HG02642 (cell line): ENCODE measurements at regions not wholly inside any gene's neighbourhood (a gene's known extent, or its start where the extent isn't known, plus 50 kb on each side); places are given as distances from the start of the nearest gene placed in this dataset.

Experiments used
- ATAC-seq: cut with Tn5 transposase; IDR thresholded peaks from one replicate; pipeline ENCODE4 v1.9.1; 2021; ENCODE audit warnings: mild to moderate bottlenecking; ENCODE audit not compliant: unreplicated experiment, poor library complexity

DNA sequence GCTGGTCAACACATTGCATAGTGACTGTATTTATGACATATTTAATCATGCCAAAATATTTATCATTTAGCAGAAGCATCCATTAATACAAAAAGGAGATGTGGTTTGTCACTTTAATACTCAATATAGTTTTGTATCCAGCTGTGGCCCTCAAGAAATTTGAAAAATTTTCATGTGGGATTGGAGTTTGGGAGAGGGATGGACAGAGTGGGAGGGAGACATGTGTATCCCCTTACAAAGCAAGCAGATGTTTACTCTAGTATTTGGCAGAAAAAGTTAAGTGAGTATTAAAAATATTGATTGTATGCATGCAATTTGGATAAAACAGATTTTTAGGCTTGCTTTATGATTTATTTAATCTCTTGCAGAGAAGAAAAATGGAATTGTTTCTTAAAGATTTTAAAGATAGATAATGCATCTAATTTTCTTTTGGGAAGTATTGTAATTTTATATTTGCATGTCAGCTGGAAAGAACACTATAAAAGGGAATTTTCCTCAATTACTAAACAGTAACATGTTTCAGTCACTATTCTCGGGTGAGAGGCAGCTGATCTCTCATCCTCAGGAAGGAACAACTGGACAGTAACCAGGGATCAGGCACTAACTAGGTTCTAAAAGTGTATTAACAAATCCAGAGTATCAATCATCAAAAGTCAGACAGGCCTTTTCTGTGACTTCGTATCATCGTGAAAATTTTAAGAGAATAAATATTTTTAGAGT, 1184.7 kb upstream of the NXPH2 start:
- no peak for ATAC-seq

DNA sequence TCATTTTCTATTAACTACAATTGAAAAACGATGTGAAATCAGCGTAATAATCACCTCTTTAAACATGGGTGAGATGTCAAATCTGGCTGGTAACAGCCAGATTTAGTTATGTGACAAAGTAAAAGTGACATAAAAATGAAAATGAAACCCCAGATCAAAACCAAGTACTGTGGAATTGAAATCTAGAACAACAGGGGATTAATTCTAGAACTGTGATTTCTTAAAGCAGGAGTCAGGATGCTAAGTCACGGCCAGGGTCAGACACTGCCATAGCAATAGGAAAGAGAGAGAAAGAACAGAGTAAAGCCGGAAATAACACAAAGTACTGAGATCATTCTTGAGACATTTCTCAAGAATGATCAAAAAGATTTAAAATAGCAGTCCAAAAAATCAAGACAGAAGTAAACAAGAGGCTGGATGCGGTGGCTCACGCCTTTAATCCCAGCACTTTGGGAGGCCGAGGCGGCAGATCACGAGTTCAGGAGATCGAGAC, 1183.7 kb upstream of the NXPH2 start:
- no peak for ATAC-seq

DNA sequence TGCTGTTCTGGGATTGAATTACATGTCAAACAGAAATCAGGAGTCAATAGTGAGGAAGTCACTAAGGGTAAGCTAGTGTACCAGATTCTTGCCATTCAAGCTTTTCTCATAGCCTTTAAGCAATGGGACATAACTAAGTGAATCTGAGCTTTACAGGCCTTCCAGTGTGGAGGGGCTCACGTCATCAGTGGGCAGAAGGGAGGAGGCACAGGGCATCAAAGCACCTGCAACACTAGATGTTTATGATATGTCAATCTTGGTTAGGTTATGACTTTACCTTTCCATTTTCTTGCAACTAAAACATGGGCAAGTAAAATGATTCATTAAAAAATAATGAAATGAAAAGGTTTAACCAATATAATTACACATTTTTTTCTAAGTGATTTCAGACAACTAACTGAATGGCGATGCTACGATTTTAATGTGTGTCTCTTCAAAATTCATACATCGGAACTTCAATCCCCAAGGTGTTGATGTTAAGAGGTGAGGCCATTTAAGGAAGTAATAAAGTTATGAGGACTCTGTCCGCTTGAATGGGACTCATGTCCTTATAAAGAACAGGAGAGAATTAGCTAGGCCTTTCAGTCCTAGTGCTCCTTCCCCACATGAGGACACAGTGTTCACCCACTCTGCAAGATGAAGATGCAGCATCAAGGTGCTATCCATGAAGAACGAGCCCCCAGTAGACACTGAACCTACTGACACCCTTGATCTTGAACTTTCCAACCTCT, 1169.2 kb upstream of the NXPH2 start:
- no peak for ATAC-seq

DNA sequence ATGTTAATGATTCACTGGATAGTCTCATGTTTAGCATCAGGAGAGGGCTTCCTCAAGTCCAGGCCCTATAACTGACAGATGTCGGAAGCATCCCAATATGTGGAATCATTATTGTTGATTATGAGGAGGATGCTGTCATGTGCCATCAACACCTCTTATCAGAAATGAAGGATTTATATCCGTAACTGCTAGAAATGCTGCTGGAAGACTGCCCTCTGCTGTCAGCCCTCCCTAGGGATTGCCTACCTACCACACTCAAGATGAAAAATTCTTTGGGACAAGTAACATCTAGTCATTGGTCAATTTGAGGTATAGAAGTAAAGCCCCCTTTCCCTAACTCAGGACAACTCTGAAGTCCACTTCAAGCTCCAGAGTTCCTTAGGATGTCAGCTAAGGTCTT, 1166.5 kb upstream of the NXPH2 start:
- ATAC-seq: no peak

DNA sequence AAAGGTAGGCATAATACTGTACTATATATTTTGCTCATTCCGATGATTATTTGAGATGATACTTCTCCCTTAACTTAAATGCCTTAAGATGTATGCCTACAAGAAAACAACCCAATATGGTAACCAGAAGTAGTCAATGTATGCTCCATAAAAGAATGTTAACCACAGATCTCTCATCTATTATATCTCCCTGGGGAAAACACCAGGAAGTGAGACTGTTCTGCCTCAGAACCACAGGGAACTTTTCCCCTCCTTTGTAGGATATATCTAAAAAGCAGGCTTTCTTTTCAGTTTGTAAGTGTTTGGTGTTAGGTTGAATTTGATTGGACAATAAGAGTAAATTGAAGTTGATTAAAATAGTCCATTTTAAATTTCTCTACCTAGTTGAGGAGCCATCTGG, 1160.5 kb upstream of the NXPH2 start:
- ATAC-seq: no peak

DNA sequence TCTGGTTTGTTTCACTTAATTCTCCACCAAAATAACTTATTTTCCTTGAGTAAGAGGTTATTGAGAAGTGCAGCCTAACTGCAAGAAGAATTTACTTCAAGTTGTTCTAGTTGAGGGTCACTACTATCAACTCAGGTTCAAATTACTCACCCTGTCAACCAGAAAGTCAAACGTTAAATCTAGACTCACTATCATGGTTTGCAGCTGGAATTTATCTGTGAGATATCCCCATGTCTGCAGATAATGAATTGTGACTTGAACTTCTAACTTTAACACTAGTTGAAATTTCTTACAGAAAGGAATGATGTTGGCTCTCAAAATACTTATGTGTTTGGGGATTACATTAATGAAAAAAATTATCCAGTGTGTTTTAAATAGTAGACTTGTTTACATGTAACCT, 1145.7 kb upstream of the NXPH2 start:
- ATAC-seq: no peak

DNA sequence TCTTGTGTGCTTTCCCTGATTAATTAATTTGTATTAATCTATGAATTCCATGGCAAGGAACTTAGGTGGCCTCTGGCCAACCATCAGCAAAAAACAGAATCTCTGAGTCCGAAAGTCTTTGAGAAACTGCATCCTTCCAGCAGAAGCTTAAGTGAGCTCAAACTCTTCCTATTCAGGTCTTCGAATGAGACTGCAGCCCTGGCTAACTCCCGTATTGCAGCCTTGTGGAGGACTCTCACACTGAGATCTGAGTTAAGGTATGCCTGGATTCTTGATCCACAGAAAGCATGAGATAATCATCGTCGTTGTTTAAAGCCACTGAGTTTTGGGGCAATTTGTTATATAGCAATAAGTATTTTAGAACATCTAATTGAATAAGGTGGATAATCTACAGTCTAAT, 1143.9 kb upstream of the NXPH2 start:
- ATAC-seq: no peak

DNA sequence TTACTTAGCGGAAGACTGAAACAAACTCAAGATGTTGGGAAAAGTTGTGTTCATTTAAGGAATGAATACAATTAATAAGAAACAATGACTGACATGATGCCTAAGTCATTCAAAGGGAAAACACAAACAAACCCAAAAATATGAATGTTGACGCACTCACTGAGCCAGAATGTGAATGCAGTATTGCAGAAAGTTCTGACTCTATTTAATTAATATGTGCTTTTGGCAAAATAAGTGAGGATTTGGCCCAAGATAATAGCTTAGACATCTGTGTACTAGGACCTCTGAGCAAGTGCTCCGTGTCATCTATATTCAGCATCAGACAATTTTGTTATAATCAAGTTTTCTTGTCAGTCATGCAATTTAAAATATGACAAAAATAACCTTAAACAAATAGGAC, 1138.8 kb upstream of the NXPH2 start:
- no peak for ATAC-seq

DNA sequence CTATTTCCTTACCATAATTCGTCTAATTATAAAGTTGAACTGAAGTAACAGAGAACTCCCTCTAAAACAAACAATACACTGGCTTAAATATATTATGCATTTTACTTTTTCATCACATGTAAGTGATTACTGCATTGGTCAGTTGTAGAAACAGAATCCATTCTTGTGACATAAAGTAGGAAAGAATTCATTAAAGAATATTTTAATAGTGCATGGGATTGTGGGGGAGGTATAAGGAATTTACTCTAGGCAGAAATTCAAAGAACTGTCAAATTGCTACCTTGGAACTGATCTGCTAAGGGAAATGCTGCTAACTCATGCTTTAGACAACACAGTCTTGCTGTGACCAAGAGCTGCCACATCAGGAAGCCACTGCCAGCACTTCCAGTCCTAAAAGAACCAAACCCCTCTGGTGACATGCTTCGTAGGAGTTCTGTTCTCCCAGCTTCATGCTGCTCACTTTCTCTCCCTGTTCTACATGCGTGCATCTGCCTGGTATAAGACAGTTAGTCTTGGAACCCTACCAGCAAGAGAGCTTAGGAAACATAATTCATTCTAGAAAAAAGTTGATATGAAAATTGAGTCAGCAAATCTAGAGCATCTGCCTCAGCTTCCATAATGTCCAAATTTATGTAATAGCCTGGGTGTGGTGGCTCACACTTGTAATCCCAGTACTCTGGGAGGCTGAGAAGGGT, 1137.6 kb upstream of the NXPH2 start:
- ATAC-seq: no peak

DNA sequence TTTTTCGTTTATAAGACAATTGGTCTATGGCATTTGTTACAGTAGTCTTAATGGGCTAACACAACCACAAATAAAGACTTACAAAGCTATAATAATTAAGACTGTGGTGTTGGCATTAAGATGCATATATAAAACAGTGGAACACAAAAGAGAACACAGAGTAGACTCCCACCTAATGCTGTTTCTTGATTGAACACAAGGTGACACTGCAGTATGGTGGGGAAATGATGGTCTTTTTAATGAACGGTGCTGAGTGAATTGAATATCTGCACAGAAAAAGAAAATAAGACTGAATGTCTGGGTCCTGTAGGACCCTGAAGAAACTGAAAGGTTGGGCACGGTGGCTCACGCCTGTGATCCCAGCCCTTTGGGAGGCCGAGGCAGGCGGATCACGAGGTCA, 1136.6 kb upstream of the NXPH2 start:
- ATAC-seq: no peak

DNA sequence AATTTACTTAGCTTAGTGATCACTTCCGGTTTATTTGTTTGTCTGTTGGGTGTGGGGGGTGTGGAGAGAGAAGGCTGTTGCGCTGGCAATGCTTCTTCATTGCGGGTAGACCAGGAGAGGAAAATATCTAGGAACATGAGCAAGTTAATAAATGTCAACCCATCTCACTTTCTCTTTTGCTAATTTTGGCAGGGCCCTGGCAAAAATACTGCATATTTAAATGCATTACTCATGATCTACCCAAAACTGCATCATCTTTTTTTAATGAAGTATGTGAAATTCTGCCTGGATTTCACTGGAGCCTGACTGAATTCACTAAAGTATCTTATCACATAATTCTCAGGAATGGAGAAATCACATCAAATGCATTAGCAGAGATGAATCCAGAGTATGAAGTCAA, 1131.0 kb upstream of the NXPH2 start:
- no peak for ATAC-seq

DNA sequence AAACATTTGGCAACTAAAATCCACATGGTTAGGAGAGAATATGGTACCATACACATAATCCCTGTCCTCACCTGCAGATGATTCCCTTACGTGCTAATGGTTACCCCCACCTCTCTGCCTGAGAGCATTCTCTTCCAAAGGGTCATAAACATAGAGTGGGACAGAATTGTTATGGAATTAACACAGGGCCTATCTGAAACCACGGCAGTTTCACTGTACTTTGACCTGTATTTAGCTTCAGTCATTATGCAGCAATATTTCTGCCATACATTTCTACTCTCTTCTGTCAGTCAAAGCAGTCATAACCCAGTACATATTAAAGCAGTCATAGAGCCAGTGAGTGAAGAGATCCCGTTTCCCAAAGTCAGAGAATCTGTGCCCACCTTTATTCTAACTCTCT, 1128.9 kb upstream of the NXPH2 start:
- ATAC-seq: no peak

DNA sequence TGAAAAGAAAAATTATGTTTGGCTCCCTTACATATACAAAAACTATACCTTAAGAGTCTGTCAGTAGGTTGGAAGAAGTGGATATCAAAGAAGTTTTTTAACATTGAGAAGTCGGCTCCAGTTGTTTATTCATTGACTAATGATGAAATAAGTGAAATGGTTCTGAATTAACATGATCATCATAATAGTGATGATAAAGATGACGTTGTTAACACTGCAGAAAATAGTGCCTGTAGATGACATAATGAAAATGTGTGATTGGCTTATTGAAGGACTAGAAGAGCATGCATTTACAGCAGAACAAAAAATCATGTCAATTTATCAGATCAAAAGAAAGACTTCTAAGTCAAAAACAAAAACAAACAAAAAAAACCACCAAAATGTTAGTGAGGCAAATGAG, 1125.4 kb upstream of the NXPH2 start:
- ATAC-seq: no peak

DNA sequence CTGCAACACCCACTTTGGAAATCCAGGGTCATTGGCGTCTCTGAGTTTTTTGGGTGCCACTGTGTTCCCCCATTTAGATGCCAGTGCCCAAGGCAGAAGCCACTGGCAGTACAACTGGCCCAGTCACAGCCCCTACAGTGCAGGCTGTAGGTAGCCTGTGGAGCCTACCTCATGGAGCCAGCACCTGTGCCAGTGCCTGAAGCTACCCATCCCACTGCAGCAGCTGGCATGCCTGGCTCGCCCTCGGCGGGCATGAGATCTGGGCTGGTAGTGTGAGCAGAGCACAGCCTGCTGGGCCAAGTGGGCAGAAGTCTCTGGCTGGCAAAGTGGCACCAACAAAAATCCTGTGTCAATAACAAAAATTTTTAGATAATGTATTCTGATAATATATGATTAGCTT, 1111.4 kb upstream of the NXPH2 start:
- ATAC-seq: no peak

DNA sequence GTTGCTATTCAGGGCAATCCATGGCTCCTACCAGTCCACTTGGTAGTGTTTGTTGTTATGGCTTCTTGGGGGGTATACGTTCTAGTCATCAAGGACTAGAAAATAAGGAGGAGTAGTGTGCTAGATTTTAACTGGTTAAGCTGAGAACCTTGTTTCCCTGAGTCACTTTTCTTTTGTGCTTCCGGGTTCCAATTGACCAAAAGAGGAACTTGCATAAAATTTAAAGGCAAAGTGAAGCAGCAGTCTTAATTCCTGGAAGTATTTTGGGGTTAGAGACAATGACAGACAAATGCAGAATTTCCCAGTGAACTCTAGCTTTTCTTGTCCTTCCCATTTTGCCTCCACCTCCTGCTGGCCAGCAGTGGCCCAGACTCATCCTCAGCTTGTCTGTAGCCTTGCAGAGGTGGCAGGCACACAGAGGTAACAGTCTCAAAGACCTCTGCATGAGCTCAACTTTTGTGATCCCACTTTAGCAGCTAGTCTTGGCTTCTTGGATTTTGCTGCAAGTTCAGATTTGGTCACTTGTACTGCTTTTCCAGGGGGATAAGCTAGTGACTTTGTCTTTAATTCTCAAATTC, 1105.8 kb upstream of the NXPH2 start:
- ATAC-seq: no peak

DNA sequence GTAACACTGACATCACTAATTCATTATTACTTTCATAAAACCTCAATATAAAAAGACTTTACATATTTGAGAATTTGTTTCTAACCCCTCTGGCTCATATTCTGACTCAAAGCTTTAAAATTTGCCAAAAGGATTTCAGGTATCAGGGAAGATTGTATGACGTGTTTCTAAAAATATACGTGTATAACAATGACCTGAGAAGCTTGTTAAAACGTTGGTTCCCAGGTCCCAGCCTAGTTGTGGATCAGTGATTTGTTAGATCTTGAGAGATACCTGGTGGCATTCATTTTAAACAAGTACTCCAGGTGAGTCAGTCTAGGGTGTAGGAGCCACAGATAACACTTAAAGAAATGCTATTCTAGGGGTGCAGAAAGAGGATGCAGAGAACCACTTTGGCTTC, 1096.8 kb upstream of the NXPH2 start:
- ATAC-seq: no peak

DNA sequence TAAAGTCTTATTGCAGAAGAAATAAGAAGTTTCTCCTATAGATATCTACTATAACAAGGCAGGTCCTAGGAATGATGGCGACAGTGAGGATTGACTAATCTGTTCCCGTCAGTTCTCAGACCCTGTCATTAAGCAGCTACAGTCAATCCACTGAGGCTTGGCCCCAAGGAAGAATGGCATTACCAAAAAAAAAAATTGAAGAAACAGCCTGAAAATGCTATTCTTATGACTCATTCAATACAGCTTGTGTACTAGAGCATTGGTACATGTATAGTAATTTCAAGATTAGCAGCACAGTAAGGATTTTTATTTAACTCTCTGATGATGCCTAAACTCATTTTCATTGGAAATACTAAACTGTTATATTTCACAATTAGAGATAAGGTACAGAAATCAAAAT, 1096.1 kb upstream of the NXPH2 start:
- no peak for ATAC-seq

DNA sequence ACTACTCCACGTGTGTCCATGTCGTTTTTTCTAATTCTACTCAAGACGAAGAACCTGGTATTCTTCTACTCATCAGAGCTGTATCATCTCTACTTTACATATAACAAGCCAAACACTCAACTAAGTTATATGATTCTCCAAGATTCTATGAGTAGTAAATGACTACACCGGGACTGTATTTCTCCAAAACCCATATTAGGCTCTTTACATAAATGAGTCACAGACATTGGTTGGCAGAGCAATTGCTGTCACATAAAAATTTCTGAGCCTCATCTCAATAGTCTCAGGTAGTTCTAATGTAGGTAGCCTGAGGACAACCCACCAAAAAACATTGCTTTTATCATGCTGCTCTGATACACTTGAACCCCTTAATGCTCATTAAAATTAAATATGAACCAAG, 1092.3 kb upstream of the NXPH2 start:
- ATAC-seq: no peak

DNA sequence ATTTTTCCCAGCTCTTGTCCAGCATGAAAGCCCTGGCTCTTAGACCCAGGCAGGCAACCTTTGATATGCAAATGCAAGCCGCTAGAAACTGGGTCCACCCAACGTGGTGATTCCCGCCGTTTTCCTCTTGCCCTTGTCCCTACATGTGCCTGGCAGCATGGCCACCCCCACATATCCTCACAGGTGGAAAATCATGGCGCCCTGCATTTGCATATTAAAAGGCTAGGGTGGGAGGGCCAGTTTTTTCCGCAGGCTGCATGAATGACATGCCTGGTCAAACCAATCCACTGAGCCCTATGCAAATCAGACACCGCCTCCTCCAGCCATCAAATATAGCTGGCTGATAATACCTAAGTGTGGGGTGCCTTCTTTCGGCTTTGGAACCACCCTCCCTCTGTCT, 1091.8 kb upstream of the NXPH2 start:
- ATAC-seq: no peak

DNA sequence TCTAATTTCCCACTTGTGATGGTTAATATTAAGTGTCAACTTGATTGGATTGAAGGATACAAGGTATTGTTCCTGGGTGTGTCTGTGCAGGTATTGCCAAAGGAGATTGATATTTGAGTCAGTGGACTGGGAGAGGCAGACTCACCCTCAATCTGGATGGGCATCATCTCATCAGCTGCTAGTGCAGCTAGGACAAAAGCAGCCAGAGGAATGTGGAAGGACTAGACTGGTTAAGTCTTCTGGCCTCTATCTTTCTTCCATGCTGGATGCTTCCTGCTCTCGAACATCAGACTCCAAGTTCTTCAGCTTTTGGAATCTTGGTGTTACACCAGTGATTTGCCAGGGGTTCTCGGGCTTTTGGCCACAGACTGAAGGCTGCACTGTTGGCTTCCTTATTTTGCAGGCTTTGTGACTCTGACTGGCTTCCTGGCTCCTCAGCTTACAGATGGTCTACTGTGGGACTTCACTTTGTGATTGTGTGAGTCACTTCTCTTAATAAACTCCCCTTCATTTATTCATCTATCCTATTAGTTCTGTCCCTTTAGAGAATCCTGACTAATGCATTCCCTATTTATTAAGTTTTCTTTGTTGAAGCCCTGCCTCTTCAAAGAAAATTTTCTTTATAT, 1087.5 kb upstream of the NXPH2 start:
- ATAC-seq: no peak
